ENCODE measurements at regions not wholly inside any gene's neighbourhood (a gene's known extent, or its start where the extent isn't known, plus 50 kb on each side); places are given as distances from the start of the nearest gene placed in this dataset.

GRCh38 chr7:155887174-155887525 is 74.9 kb upstream of the SHH start:
- no peak for TF ChIP-seq GATA3 (IDR thresholded peaks at IDR 0.05; ENCODE audit: low read depth, low read length)
- TF ChIP-seq GATA2 (IDR thresholded peaks at IDR 0.05; ENCODE audit: low read depth, low read length): no peak

Measured in SH-SY5Y (cell line).